H1 (cell line): ENCODE measurements at regions not wholly inside any gene's neighbourhood (a gene's known extent, or its start where the extent isn't known, plus 50 kb on each side); places are given as distances from the start of the nearest gene placed in this dataset.

Source experiments
- CTCF ChIA-PET: fragments of 300-600 bp; sonication (Branson Sonifier 250); formaldehyde crosslinking; loops from one replicate; lab custom pipeline; 2021; ENCODE audit not compliant: partially characterized antibody; lab: Charles Lee
- POLR2A ChIA-PET: fragments of 300-600 bp; sonication (Branson Sonifier 250); formaldehyde crosslinking; loops from one replicate; lab custom pipeline; 2021; ENCODE audit warnings: inconsistent platforms; ENCODE audit not compliant: partially characterized antibody; lab: Charles Lee
- DNase-seq, 2 experiments: peaks; one replicate each; pipeline versions ENCODE4 v3.0.0 to v3.0.0-alpha.2; 2010 to 2022; ENCODE audit warnings: low spot score in 2 of 2, low read depth in 1 of 2, mixed read lengths in 1 of 2
- FAIRE-seq: peaks from 2 replicates; lab custom pipeline; 2011; peaks lifted over from hg19 to GRCh38; lab: Jason Lieb, UNC
- H2AFZ ChIP-seq: 2 replicates; pipeline ENCODE4 v1.8.1; 2012; ENCODE audit warnings: low read length, inconsistent platforms
- H2AK5ac ChIP-seq: 2 replicates; pipeline ENCODE4 v1.6.1; 2013; ENCODE audit warnings: low read depth, low read length
- H2BK120ac ChIP-seq: replicated peaks from 2 replicates; pipeline ENCODE3; 2013; ENCODE audit warnings: low read depth, low read length, inconsistent platforms
- H2BK12ac ChIP-seq: 2 replicates; pipeline ENCODE4 v1.6.1; 2013; ENCODE audit warnings: low read depth, low read length
- H2BK15ac ChIP-seq: 2 replicates; pipeline ENCODE4 v1.6.1; 2013; ENCODE audit warnings: low read length
- H2BK20ac ChIP-seq: 2 replicates; pipeline ENCODE4 v1.6.1; 2013; ENCODE audit warnings: low read length
- H2BK5ac ChIP-seq: 2 replicates; pipeline ENCODE4 v1.6.1; 2013; ENCODE audit warnings: low read depth, low read length
- H3K14ac ChIP-seq: 2 replicates; pipeline ENCODE4 v1.6.1; 2013; ENCODE audit warnings: inconsistent platforms; ENCODE audit not compliant: insufficient read length
- H3K18ac ChIP-seq: 2 replicates; pipeline ENCODE4 v1.6.1; 2013; ENCODE audit warnings: low read length; ENCODE audit errors: extremely low read depth
- H3K23ac ChIP-seq: 2 replicates; pipeline ENCODE4 v1.6.1; 2013; ENCODE audit warnings: inconsistent platforms; ENCODE audit not compliant: insufficient read length
- H3K23me2 ChIP-seq: 2 replicates; pipeline ENCODE4 v1.6.1; 2013; ENCODE audit warnings: low read depth, low read length
- H3K27ac ChIP-seq: 2 replicates; pipeline ENCODE4 v1.6.1; 2011; ENCODE audit warnings: low read depth, low read length, inconsistent platforms
- H3K27me3 ChIP-seq, 4 experiments: replicated peaks in 1 of 4; 1 replicate in 1 of 4; 2 replicates in 3 of 4; pipeline versions ENCODE4 v1.6.1 to v1.8.1; 2011 to 2013; ENCODE audit warnings: low read length in 3 of 4, mild to moderate bottlenecking in 3 of 4, inconsistent platforms in 2 of 4, mixed read lengths in 2 of 4, moderate library complexity in 1 of 4; ENCODE audit not compliant: control insufficient read depth in 3 of 4, insufficient read depth in 3 of 4; ENCODE audit errors: extremely low read depth in 1 of 4
- H3K36me3 ChIP-seq, 4 experiments: 2 replicates each; pipeline versions ENCODE4 v1.6.1 to v1.8.1; 2011 to 2013; ENCODE audit warnings: mild to moderate bottlenecking in 4 of 4, low read length in 3 of 4, moderate library complexity in 2 of 4, control low read depth in 1 of 4, inconsistent platforms in 1 of 4; ENCODE audit not compliant: insufficient read depth in 4 of 4, control insufficient read depth in 2 of 4
- H3K4ac ChIP-seq: replicated peaks from 2 replicates; pipeline ENCODE3; 2013; ENCODE audit warnings: low read length, low read depth, mixed read lengths, inconsistent platforms; ENCODE audit not compliant: insufficient read length
- H3K4me1 ChIP-seq, 4 experiments: replicated peaks in 1 of 4; 1 replicate in 1 of 4; 2 replicates in 3 of 4; pipeline versions ENCODE4 v1.6.1 to v1.8.1; 2011 to 2013; ENCODE audit warnings: low read length in 3 of 4, inconsistent platforms in 2 of 4, mixed read lengths in 1 of 4; ENCODE audit not compliant: insufficient read depth in 4 of 4, control insufficient read depth in 3 of 4
- H3K4me2 ChIP-seq, 2 experiments: 2 replicates each; pipeline versions ENCODE4 v1.6.1 to v1.8.1; 2011 to 2013; ENCODE audit warnings: low read depth in 2 of 2, low read length in 2 of 2, control low read depth in 1 of 2, inconsistent platforms in 1 of 2, mild to moderate bottlenecking in 1 of 2; ENCODE audit not compliant: insufficient read depth in 1 of 2
- H3K4me3 ChIP-seq, 4 experiments: fragments of 200-600, 300-600 bp in 1 of 4; sonication (generic), shearing (Covaris generic), sonication (Bioruptor Twin) in 1 of 4; 2 replicates each; pipeline versions ENCODE4 v1.5.1 to v1.8.1; 2011 to 2016; ENCODE audit warnings: low read length in 4 of 4, low read depth in 3 of 4, control low read depth in 2 of 4, inconsistent platforms in 2 of 4, mild to moderate bottlenecking in 2 of 4, mixed read lengths in 1 of 4, moderate library complexity in 1 of 4; ENCODE audit not compliant: insufficient read depth in 2 of 4; ENCODE audit errors: extremely low read depth in 1 of 4
- H3K56ac ChIP-seq: replicated peaks from 2 replicates; pipeline ENCODE3; 2013; ENCODE audit warnings: low read depth, mild to moderate bottlenecking, mixed read lengths, low read length, inconsistent platforms; ENCODE audit not compliant: insufficient read length
- H3K79me1 ChIP-seq: 2 replicates; pipeline ENCODE4 v1.6.1; 2013; ENCODE audit warnings: low read depth, low read length, control low read depth
- H3K79me2 ChIP-seq, 2 experiments: 2 replicates each; pipeline versions ENCODE4 v1.6.1 to v1.8.1; 2012 to 2013; ENCODE audit warnings: low read length in 2 of 2, mild to moderate bottlenecking in 2 of 2, inconsistent platforms in 1 of 2; ENCODE audit not compliant: insufficient read depth in 2 of 2, control insufficient read depth in 1 of 2
- H3K9ac ChIP-seq, 4 experiments: replicated peaks in 1 of 4; 1 replicate in 1 of 4; 2 replicates in 3 of 4; pipeline versions ENCODE4 v1.6.1 to v1.8.1; 2011 to 2013; ENCODE audit warnings: low read depth in 3 of 4, low read length in 3 of 4, control low read depth in 2 of 4, mild to moderate bottlenecking in 2 of 4, moderate library complexity in 2 of 4, inconsistent platforms in 1 of 4; ENCODE audit errors: extremely low read depth in 1 of 4
- H3K9me3 ChIP-seq, 2 experiments: 2 replicates each; pipeline versions ENCODE4 v1.6.1 to v1.8.1; 2012 to 2013; ENCODE audit warnings: mild to moderate bottlenecking in 2 of 2, moderate library complexity in 2 of 2, control low read depth in 1 of 2, inconsistent platforms in 1 of 2, low read depth in 1 of 2, low read length in 1 of 2, mixed read lengths in 1 of 2; ENCODE audit not compliant: insufficient read depth in 2 of 2
- H4K20me1 ChIP-seq, 2 experiments: replicated peaks in 1 of 2; 2 replicates each; pipeline versions ENCODE3 to v1.8.1; 2011 to 2013; ENCODE audit warnings: inconsistent platforms in 2 of 2, low read length in 2 of 2, mild to moderate bottlenecking in 1 of 2; ENCODE audit not compliant: insufficient read depth in 2 of 2, control insufficient read depth in 1 of 2
- H4K5ac ChIP-seq: 2 replicates; pipeline ENCODE4 v1.6.1; 2013; ENCODE audit warnings: low read length, low read depth, mixed read lengths, inconsistent platforms; ENCODE audit not compliant: insufficient read length
- H4K8ac ChIP-seq: 2 replicates; pipeline ENCODE4 v1.8.0; 2013; ENCODE audit warnings: mild to moderate bottlenecking, moderate library complexity, low read length, inconsistent platforms; ENCODE audit not compliant: insufficient read depth; ENCODE audit errors: extremely low read depth
- H4K91ac ChIP-seq: replicated peaks from 2 replicates; pipeline ENCODE3; 2013; ENCODE audit warnings: low read length, mixed read lengths, inconsistent platforms; ENCODE audit not compliant: insufficient read length
- ASH2L ChIP-seq: fragments of 200-600, 300-600 bp; sonication (generic); IDR thresholded peaks from one replicate; pipeline ENCODE4 v1.7.1; 2017; ENCODE audit warnings: low read length
- BACH1 ChIP-seq: IDR thresholded peaks from 2 replicates; pipeline ENCODE4 v1.6.1; 2012; ENCODE audit warnings: low read length, improper control_type of control experiment
- CBX8 ChIP-seq: fragments of 300-800, 300-1000 bp; sonication (generic); IDR thresholded peaks from 2 replicates; pipeline ENCODE4 v1.7.1; 2016; ENCODE audit warnings: low read depth, low read length, borderline replicate concordance
- CHD1 ChIP-seq: IDR thresholded peaks from 2 replicates; pipeline ENCODE4 v1.6.1; 2012; ENCODE audit warnings: low read depth, low read length, improper control_type of control experiment
- CTBP2 ChIP-seq: IDR thresholded peaks from 2 replicates; pipeline ENCODE4 v1.7.0; 2011; ENCODE audit warnings: borderline replicate concordance, mild to moderate bottlenecking, moderate library complexity, mixed read lengths, low read length; ENCODE audit not compliant: insufficient read depth, insufficient read length
- GABPA ChIP-seq: IDR thresholded peaks from 2 replicates; pipeline ENCODE4 v1.6.1; 2011; ENCODE audit warnings: mild to moderate bottlenecking, low read length, moderate library complexity, borderline replicate concordance; ENCODE audit not compliant: insufficient read depth
- HDAC2 ChIP-seq, 2 experiments: fragments of 300-600 bp in 1 of 2; sonication (generic) in 1 of 2; IDR thresholded peaks; 2 replicates each; pipeline ENCODE4 v1.6.1; 2011 to 2012; ENCODE audit warnings: low read depth in 2 of 2, low read length in 2 of 2, mild to moderate bottlenecking in 2 of 2, moderate library complexity in 2 of 2, borderline replicate concordance in 1 of 2, inconsistent platforms in 1 of 2
- HDAC6 ChIP-seq: IDR thresholded peaks from one replicate; pipeline ENCODE4 v1.7.1; 2012; ENCODE audit warnings: low read depth, mild to moderate bottlenecking, inconsistent platforms, low read length, moderate library complexity
- MAFK ChIP-seq: IDR thresholded peaks from 2 replicates; pipeline ENCODE4 v1.6.1; 2012; ENCODE audit warnings: low read depth, mild to moderate bottlenecking, improper control_type of control experiment, low read length
- NANOG ChIP-seq: IDR thresholded peaks from 2 replicates; pipeline ENCODE4 v1.6.1; 2011; ENCODE audit warnings: low read length, low read depth, mild to moderate bottlenecking, inconsistent platforms; ENCODE audit not compliant: insufficient read depth, poor library complexity, severe bottlenecking
- POLR2A ChIP-seq, 2 experiments: IDR thresholded peaks; 1 replicate in 1 of 2; 2 replicates in 1 of 2; pipeline ENCODE4 v1.6.1; 2011; ENCODE audit warnings: low read depth in 2 of 2, low read length in 2 of 2, mild to moderate bottlenecking in 2 of 2; ENCODE audit errors: control extremely low read depth in 1 of 2
- RFX5 ChIP-seq: IDR thresholded peaks from 2 replicates; pipeline ENCODE4 v1.6.1; 2011; ENCODE audit warnings: low read depth, low read length, improper control_type of control experiment, borderline replicate concordance
- RNF2 ChIP-seq: fragments of 200-900, 300-1000 bp; sonication (generic); IDR thresholded peaks from 2 replicates; pipeline ENCODE4 v1.7.1; 2016; ENCODE audit warnings: borderline replicate concordance, low read depth, mild to moderate bottlenecking, antibody characterized with exemption, low read length; ENCODE audit not compliant: poor library complexity, severe bottlenecking; ENCODE audit errors: missing control alignments
- SP1 ChIP-seq: IDR thresholded peaks from 2 replicates; pipeline ENCODE4 v1.6.1; 2011; ENCODE audit warnings: low read depth, low read length
- TAF7 ChIP-seq: optimal IDR thresholded peaks from 2 replicates; pipeline ENCODE3; 2011; ENCODE audit warnings: low read depth, mild to moderate bottlenecking, inconsistent platforms, low read length, moderate library complexity, borderline replicate concordance
- ZNF274 ChIP-seq: IDR thresholded peaks from 2 replicates; pipeline ENCODE4 v1.7.0; 2012; ENCODE audit warnings: low read length, borderline replicate concordance; ENCODE audit errors: extremely low read depth

GRCh38 chr4:180923486-180923885 lies 1319.7 kb upstream of the TENM3 start:
- no peak overlapping the region for H3K14ac ChIP-seq
- no peaks in the 10 kb centered on the region for H3K27me3 ChIP-seq
- no peak for FAIRE-seq
- no peak for TF ChIP-seq CHD1
- no peak for TF ChIP-seq SP1
- no peak for TF ChIP-seq TAF7
- no peak for TF ChIP-seq NANOG
- TF ChIP-seq HDAC2 (IDR thresholded peaks at IDR 0.05; ENCODE audit: borderline replicate concordance in 1 of 2, low read depth in 2 of 2, low read length in 2 of 2): no peak
- TF ChIP-seq RFX5: no peak
- no peak for TF ChIP-seq ASH2L
- TF ChIP-seq CBX8: no peak
- no peak for TF ChIP-seq CTBP2
- no peak for TF ChIP-seq ZNF274
- no peak for TF ChIP-seq RNF2
- TF ChIP-seq MAFK: no peak
- no peak for TF ChIP-seq GABPA
- no peak for TF ChIP-seq BACH1
- TF ChIP-seq HDAC6: no peak
- TF ChIP-seq POLR2A (IDR thresholded peaks at IDR 0.05; ENCODE audit: control extremely low read depth in 1 of 2, low read depth in 2 of 2, low read length in 2 of 2): no peak

More at GRCh38 chr4:180923486-180923885, 1319.7 kb upstream of the TENM3 start:
- Histone ChIP-seq H4K20me1 (peaks cover 0 to 2% of the 10 kb centered on the region in 2 experiments), H3K9me3 (no peaks in the 10 kb centered on the region), H3K4ac (no peak overlapping the region), H3K9ac (no peak overlapping the region), H3K23ac (no peak overlapping the region), H4K5ac (no peak overlapping the region), H3K79me1 (no peaks in the 10 kb centered on the region), H3K4me1 (peaks cover 0 to 4% (median 1%) of the 10 kb centered on the region in 4 experiments; a peak in 2 of 7 replicates), H2BK20ac (no peak overlapping the region), H3K27ac (no peak overlapping the region), H3K79me2 (no peaks in the 10 kb centered on the region), H2BK120ac (no peak overlapping the region), H4K91ac (no peak overlapping the region), H3K23me2 (no peaks in the 10 kb centered on the region), H3K4me2 (no peak overlapping the region), H2BK12ac (no peak overlapping the region), H3K18ac (no peak overlapping the region), H2AFZ (no peak overlapping the region), H3K56ac (no peak overlapping the region), H3K36me3 (no peaks in the 10 kb centered on the region), H2BK15ac (no peak overlapping the region), H2BK5ac (no peak overlapping the region), H4K8ac (no peak overlapping the region), H2AK5ac (no peak overlapping the region), H3K4me3 (no peak overlapping the region)
- ChIA-PET CTCF (interaction anchor here (4.7 kb wide), 1 partner anchor 15 kb away, joined by 48 read pairs; no protein-coding TSS in a partner anchor), POLR2A (no interaction called here)
- DNase-seq: no peak
